DND-41 (cell line): ENCODE measurements at regions not wholly inside any gene's neighbourhood (a gene's known extent, or its start where the extent isn't known, plus 50 kb on each side); places are given as distances from the start of the nearest gene placed in this dataset.
"Not testable (repeated sequence)": the region's sequence is repeated elsewhere in the genome, so short reads cannot be mapped to it uniquely, and the experiment has no call there.

Source experiments
- ATAC-seq: fragments of 200-7000 bp; cut with Tn5 transposase; 3 replicates; pipeline ENCODE4 v1.9.1; 2021; ENCODE audit warnings: low read depth; ENCODE audit not compliant: insufficient read depth
- DNase-seq: peaks from one replicate; pipeline ENCODE4 v3.0.0-alpha.2; 2020
- H2AFZ ChIP-seq: 2 replicates; pipeline ENCODE4 v1.6.0; 2012; ENCODE audit warnings: low read depth, low read length
- H3K27ac ChIP-seq: 2 replicates; pipeline ENCODE4 v1.5.1; 2012; ENCODE audit warnings: low read length, inconsistent platforms
- H3K27me3 ChIP-seq: fragments of 200-600 bp; sonication (generic); 2 replicates; pipeline ENCODE4 v1.6.0; 2012; ENCODE audit warnings: low read length, mild to moderate bottlenecking, inconsistent platforms; ENCODE audit not compliant: insufficient read depth, poor library complexity
- H3K36me3 ChIP-seq: 2 replicates; pipeline ENCODE4 v1.5.1; 2012; ENCODE audit warnings: low read length, inconsistent platforms; ENCODE audit not compliant: insufficient read depth
- H3K4me1 ChIP-seq: 2 replicates; pipeline ENCODE4 v1.5.1; 2012; ENCODE audit warnings: mild to moderate bottlenecking, low read length; ENCODE audit not compliant: insufficient read depth
- H3K4me2 ChIP-seq: 2 replicates; pipeline ENCODE4 v1.6.0; 2012; ENCODE audit warnings: mild to moderate bottlenecking, moderate library complexity, low read length, inconsistent platforms; ENCODE audit not compliant: insufficient read depth
- H3K4me3 ChIP-seq, 2 experiments: fragments of 200-600 bp in 1 of 2; shearing (Covaris generic) in 1 of 2; 2 replicates each; pipeline ENCODE4 v1.5.1; 2012 to 2016; ENCODE audit warnings: inconsistent platforms in 2 of 2, low read length in 2 of 2, mild to moderate bottlenecking in 2 of 2, low read depth in 1 of 2, moderate library complexity in 1 of 2
- H3K79me2 ChIP-seq: 2 replicates; pipeline ENCODE4 v1.6.0; 2012; ENCODE audit warnings: low read length, inconsistent platforms; ENCODE audit not compliant: insufficient read depth
- H3K9ac ChIP-seq: 2 replicates; pipeline ENCODE4 v1.6.0; 2012; ENCODE audit warnings: low read depth, mild to moderate bottlenecking, inconsistent platforms, low read length, moderate library complexity
- H3K9me3 ChIP-seq: 2 replicates; pipeline ENCODE4 v1.5.1; 2012; ENCODE audit warnings: low read length, moderate library complexity, mild to moderate bottlenecking, inconsistent platforms; ENCODE audit not compliant: insufficient read depth, severe bottlenecking
- H4K20me1 ChIP-seq: 2 replicates; pipeline ENCODE4 v1.6.0; 2012; ENCODE audit warnings: low read length; ENCODE audit not compliant: insufficient read depth
- CTCF ChIP-seq: IDR thresholded peaks from 2 replicates; pipeline ENCODE4 v1.5.1; 2012; ENCODE audit warnings: borderline replicate concordance, low read length, moderate library complexity, mild to moderate bottlenecking; ENCODE audit not compliant: poor library complexity, severe bottlenecking; ENCODE audit errors: extremely low read depth
- EZH2 ChIP-seq: IDR thresholded peaks from 3 replicates; pipeline ENCODE4 v1.6.1; 2012; ENCODE audit warnings: borderline replicate concordance, low read depth, mild to moderate bottlenecking, moderate library complexity, low read length, inconsistent platforms; ENCODE audit not compliant: severe bottlenecking

GRCh38 chr6:144566868-144567615 lies 281.9 kb downstream of the UTRN start:
- Histone ChIP-seq H3K27ac (peak overlapping the region; percentile 72), H3K79me2 (no peaks in the 10 kb centered on the region; the same call in 1 of the 2 replicates), H4K20me1 (no peaks in the 10 kb centered on the region), H3K4me1 (peaks cover 33% of the 10 kb centered on the region), H3K9me3 (no peaks in the 10 kb centered on the region), H3K9ac (no peak overlapping the region), H3K4me2 (peak overlapping the region; percentile 9; the same call in 1 of the 2 replicates), H3K4me3 (no peak overlapping the region), H2AFZ (no peak overlapping the region), H3K36me3 (peaks cover 35% of the 10 kb centered on the region; the same call in 1 of the 2 replicates), H3K27me3 (no peaks in the 10 kb centered on the region)
- DNase-seq: peak; percentile 66
- TF ChIP-seq CTCF: no peak
- no peak for TF ChIP-seq EZH2
- peak; percentile 97 for ATAC-seq

DNA sequence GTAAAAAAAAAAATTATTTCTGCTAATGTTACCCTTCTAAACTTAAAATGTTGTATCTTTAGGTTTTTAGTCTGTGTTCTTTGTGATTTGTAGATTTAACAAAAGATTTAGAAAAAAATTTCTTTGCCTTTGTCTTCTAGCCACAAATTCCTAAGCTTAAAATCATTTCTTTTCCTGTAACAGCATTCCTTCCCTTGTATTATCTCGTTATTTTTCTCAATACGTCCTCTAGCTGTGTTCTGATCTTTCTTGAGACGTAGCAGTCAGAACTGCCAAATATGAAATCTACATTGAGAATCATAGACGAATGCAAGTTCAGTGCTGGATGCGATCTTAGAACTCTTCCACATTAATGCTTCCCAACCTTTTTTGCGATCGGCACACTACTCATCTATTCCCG lies 283.1 kb downstream of the UTRN start:
- ATAC-seq (no peak), DNase-seq (no peak)
- Histone ChIP-seq H3K36me3 (peaks cover 29% of the 10 kb centered on the region; the same call in 1 of the 2 replicates), H3K9ac (no peak overlapping the region), H3K4me1 (peaks cover 33% of the 10 kb centered on the region), H3K27ac (no peak overlapping the region), H3K27me3 (no peaks in the 10 kb centered on the region), H3K4me3 (no peak overlapping the region), H2AFZ (no peak overlapping the region), H3K9me3 (no peaks in the 10 kb centered on the region), H4K20me1 (no peaks in the 10 kb centered on the region), H3K4me2 (no peak overlapping the region), H3K79me2 (no peaks in the 10 kb centered on the region; the same call in 1 of the 2 replicates)
- TF ChIP-seq CTCF (no peak), EZH2 (no peak)

DNA sequence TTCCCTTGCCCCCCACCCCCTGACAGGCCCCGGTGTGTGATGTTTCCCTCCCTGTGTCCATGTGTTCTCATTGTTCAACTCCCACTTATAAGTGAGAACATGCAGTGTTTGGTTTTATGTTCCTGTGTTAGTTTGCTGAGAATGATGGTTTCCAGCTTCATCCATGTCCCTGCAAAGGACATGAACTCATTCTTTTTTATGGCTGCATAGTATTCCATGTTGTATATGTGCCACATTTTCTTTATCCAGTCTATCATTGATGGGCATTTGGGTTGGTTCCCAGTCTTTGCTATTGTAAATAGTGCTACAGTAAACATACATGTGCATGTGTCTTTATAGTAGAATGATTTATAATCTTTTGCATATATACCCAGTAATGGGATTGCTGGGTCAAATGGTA lies 287.4 kb downstream of the UTRN start:
- H3K27ac ChIP-seq, H3K27me3 ChIP-seq, ATAC-seq, H4K20me1 ChIP-seq, H2AFZ ChIP-seq, H3K4me2 ChIP-seq, DNase-seq, H3K4me3 ChIP-seq, H3K9ac ChIP-seq, H3K79me2 ChIP-seq, H3K9me3 ChIP-seq: not testable (repeated sequence)
- Histone ChIP-seq H3K4me1 (peaks cover 29% of the 10 kb centered on the region), H3K36me3 (peaks cover 32% of the 10 kb centered on the region)

DNA sequence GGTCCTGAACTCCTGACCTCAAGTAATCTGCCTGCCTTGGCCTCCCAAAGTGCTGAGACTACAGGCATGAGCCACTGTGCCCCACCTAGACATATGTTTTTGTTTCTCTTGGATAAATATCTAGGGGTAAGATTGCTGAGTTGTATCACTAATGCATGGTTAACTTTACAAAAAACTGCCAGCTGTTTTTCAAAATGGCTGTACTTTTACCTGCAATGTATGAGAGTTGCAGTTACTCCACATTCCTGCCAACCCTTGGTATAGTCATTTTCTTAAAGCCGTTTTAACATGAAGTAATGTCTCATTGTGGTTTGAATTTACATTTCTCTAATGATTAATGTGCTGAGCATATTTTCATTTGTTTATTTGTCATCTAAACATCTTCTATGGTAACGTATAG lies 289.7 kb downstream of the UTRN start:
- Histone ChIP-seq H3K4me1 (peaks cover 24% of the 10 kb centered on the region), H3K36me3 (peaks cover 36% of the 10 kb centered on the region), H4K20me1 (no peaks in the 10 kb centered on the region), H3K27me3 (no peaks in the 10 kb centered on the region), H3K27ac (peak overlapping the region; percentile 53), H3K4me2 (no peak overlapping the region), H3K79me2 (0 out of 2 replicates have a peak, but pooled peaks cover 3% of the 10 kb centered on the region), H3K9me3 (no peaks in the 10 kb centered on the region), H2AFZ (no peak overlapping the region), H3K9ac (no peak overlapping the region), H3K4me3 (no peak overlapping the region)
- ATAC-seq (peak; percentile 47; the same call in 2 of the 3 replicates), DNase-seq (no peak)
- TF ChIP-seq CTCF (no peak), EZH2 (no peak)
